CD14-positive monocyte (primary cell): ENCODE measurements at regions not wholly inside any gene's neighbourhood (a gene's known extent, or its start where the extent isn't known, plus 50 kb on each side); places are given as distances from the start of the nearest gene placed in this dataset.
A peak's percentile ranks its signal among the peaks of the same experiment; 100 is the strongest.

Experiments used
- DNase-seq, 3 donors: peaks; one replicate each; pipeline ENCODE4 v3.0.0-alpha.2; 2011 to 2022
- H2AFZ ChIP-seq: 2 replicates; pipeline ENCODE4 v1.6.0; 2012; ENCODE audit warnings: mild to moderate bottlenecking, low read depth, low read length, inconsistent platforms; ENCODE audit not compliant: insufficient read depth, poor library complexity, severe bottlenecking
- H3K27ac ChIP-seq, 2 donors: 1 replicate in 1 of 2; 2 replicates in 1 of 2; pipeline ENCODE4 v1.5.1; 2012 to 2013; ENCODE audit warnings: low read length in 2 of 2, control low read depth in 1 of 2, inconsistent platforms in 1 of 2, low read depth in 1 of 2, mild to moderate bottlenecking in 1 of 2
- H3K27me3 ChIP-seq, 2 donors: one replicate each; pipeline versions ENCODE4 v1.6.0 to v1.6.1; 2011 to 2013; ENCODE audit warnings: low read length in 2 of 2; ENCODE audit not compliant: control insufficient read depth in 2 of 2, insufficient read depth in 2 of 2
- H3K36me3 ChIP-seq, 2 donors: replicated peaks in 1 of 2; 1 replicate in 1 of 2; 2 replicates in 1 of 2; pipeline versions ENCODE4 v1.5.1 to v1.6.1; 2012 to 2013; ENCODE audit warnings: low read length in 2 of 2, control low read depth in 1 of 2, inconsistent platforms in 1 of 2, mild to moderate bottlenecking in 1 of 2; ENCODE audit not compliant: insufficient read depth in 2 of 2, control insufficient read depth in 1 of 2
- H3K4me1 ChIP-seq, 2 donors: 1 replicate in 1 of 2; 2 replicates in 1 of 2; pipeline versions ENCODE4 v1.5.1 to v1.6.1; 2012 to 2013; ENCODE audit warnings: low read length in 2 of 2, control low read depth in 1 of 2, inconsistent platforms in 1 of 2, mild to moderate bottlenecking in 1 of 2, moderate library complexity in 1 of 2; ENCODE audit not compliant: insufficient read depth in 2 of 2, control insufficient read depth in 1 of 2
- H3K4me2 ChIP-seq: replicated peaks from 2 replicates; pipeline ENCODE3; 2012; ENCODE audit warnings: low read length, moderate library complexity, mild to moderate bottlenecking; ENCODE audit not compliant: poor library complexity, severe bottlenecking; ENCODE audit errors: extremely low read depth
- H3K4me3 ChIP-seq, 3 experiments: fragments of 200-600 bp in 1 of 3; sonication (generic) in 1 of 3; replicated peaks in 1 of 3; 1 replicate in 2 of 3; 2 replicates in 1 of 3; pipeline ENCODE4 v1.5.1; 2011 to 2013; ENCODE audit warnings: low read length in 3 of 3, mild to moderate bottlenecking in 3 of 3, control low read depth in 2 of 3, low read depth in 2 of 3, inconsistent platforms in 1 of 3, moderate library complexity in 1 of 3
- H3K79me2 ChIP-seq: 2 replicates; pipeline ENCODE4 v1.6.0; 2012; ENCODE audit warnings: mild to moderate bottlenecking, control low read depth, inconsistent platforms, low read length, moderate library complexity; ENCODE audit not compliant: insufficient read depth
- H3K9ac ChIP-seq: 2 replicates; pipeline ENCODE4 v1.6.0; 2017; ENCODE audit warnings: low read length, mild to moderate bottlenecking; ENCODE audit not compliant: insufficient read depth, poor library complexity, severe bottlenecking
- H3K9me3 ChIP-seq, 2 donors: replicated peaks in 1 of 2; 1 replicate in 1 of 2; 2 replicates in 1 of 2; pipeline versions ENCODE4 v1.5.1 to v1.6.1; 2012 to 2013; ENCODE audit warnings: low read length in 2 of 2, control low read depth in 1 of 2; ENCODE audit not compliant: control insufficient read depth in 1 of 2, insufficient read depth in 1 of 2
- H4K20me1 ChIP-seq: 2 replicates; pipeline ENCODE4 v1.6.0; 2012; ENCODE audit warnings: mild to moderate bottlenecking, low read length, control low read depth, moderate library complexity; ENCODE audit not compliant: insufficient read depth
- H3K27ac Mint-ChIP-seq, 7 donors: one replicate each; pipeline ENCODE4 v1.8.0; 2020; ENCODE audit warnings: mild to moderate bottlenecking in 7 of 7, mixed read lengths in 7 of 7, moderate library complexity in 6 of 7, inconsistent platforms in 2 of 7
- H3K27me3 Mint-ChIP-seq, 3 donors: one replicate each; pipeline ENCODE4 v1.8.0; 2021 to 2022; ENCODE audit warnings: low read depth in 3 of 3, mild to moderate bottlenecking in 3 of 3, mixed read lengths in 3 of 3, moderate library complexity in 3 of 3, inconsistent platforms in 1 of 3
- H3K36me3 Mint-ChIP-seq, 2 donors: one replicate each; pipeline ENCODE4 v1.8.0; 2020; ENCODE audit warnings: mixed read lengths in 2 of 2, inconsistent platforms in 1 of 2, mild to moderate bottlenecking in 1 of 2
- H3K4me1 Mint-ChIP-seq: one replicate; pipeline ENCODE4 v1.8.0; 2020; ENCODE audit warnings: mild to moderate bottlenecking, mixed read lengths
- H3K4me3 Mint-ChIP-seq, 2 donors: one replicate each; pipeline ENCODE4 v1.8.0; 2020; ENCODE audit warnings: mild to moderate bottlenecking in 2 of 2, mixed read lengths in 2 of 2, moderate library complexity in 1 of 2
- H3K9me3 Mint-ChIP-seq, 7 donors: one replicate each; pipeline ENCODE4 v1.8.0; 2020 to 2022; ENCODE audit warnings: mixed read lengths in 7 of 7, mild to moderate bottlenecking in 6 of 7, moderate library complexity in 6 of 7, inconsistent platforms in 2 of 7
- WGBS: methylation state at CpG from one replicate; pipeline ENCODE4 v1.1.5; 2013; ENCODE audit warnings: missing lambda C conversion rate; ENCODE audit not compliant: insufficient coverage; 5-methylcytosine and 5-hydroxymethylcytosine counted together
- intact Hi-C, 2 donors: fragments of 100-400 bp; cut with micrococcal nuclease; formaldehyde crosslinking; loops; one replicate each; pipeline versions ENCODE4 v1.15.0 to v1.15.1; 2023
- TF ChIP-seq, protein P1 (sequence below): fragments of 200-600 bp; IDR thresholded peaks from one replicate; pipeline ENCODE4 v1.8.0; 2022; ENCODE audit warnings: antibody characterized with exemption, mild to moderate bottlenecking

DNA sequence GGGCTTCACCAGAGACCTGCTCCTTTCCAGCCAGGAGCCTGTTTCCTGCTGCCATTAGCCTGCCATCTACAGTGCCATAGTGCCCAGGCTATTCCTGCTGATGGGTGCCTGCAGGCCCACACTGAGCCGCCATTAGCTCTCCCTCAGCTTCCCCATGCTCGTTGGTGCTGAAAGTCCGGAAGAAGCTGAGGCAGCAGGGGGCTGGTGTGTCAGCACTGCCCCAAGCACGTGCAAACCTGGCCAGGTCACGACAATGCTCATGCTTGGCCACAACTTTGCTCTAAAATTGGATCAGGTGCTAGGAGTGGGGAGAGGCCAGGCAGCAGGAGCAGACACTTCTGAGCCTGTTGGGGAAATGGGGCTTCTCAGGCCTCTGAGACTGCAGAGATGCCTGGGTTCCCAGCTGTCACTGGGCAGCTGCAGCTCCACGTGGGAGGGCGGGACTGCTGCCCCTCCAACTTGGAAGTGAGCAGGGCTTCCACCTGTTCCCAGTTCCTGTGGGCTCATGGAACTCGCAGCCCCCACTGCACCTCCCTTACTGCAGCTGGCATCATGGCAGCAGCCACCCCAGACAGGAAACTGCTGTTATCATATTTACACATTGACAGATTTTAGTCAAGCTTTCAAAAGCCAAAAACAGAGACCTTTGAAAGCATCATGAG, 913.9 kb downstream of the FSTL5 start:
- H3K27me3 ChIP-seq: no peaks in the 10 kb centered on the region
- no peak overlapping the region for H3K9ac ChIP-seq
- H3K4me1 Mint-ChIP-seq: no peaks in the 10 kb centered on the region
- H3K4me1 ChIP-seq: no peaks in the 10 kb centered on the region
- H3K79me2 ChIP-seq: no peaks in the 10 kb centered on the region
- H3K4me2 ChIP-seq: no peak overlapping the region
- no peaks in the 10 kb centered on the region for H4K20me1 ChIP-seq
- no peak overlapping the region for H3K27ac Mint-ChIP-seq
- no peak overlapping the region for H3K4me3 Mint-ChIP-seq
- H3K36me3 ChIP-seq: no peaks in the 10 kb centered on the region
- peaks cover 0 to 3% (median 1%) of the 10 kb centered on the region in 3 donors for H3K27me3 Mint-ChIP-seq
- H2AFZ ChIP-seq: no peak overlapping the region
- intact Hi-C loops: no loop called here
- peaks cover 3 to 18% (median 7%) of the 10 kb centered on the region in 7 donors for H3K9me3 Mint-ChIP-seq
- WGBS: 85% methylated on average over 8 of the region's 8 CpGs
- no peaks in the 10 kb centered on the region for H3K36me3 Mint-ChIP-seq
- DNase-seq: no peak
- H3K4me3 ChIP-seq: no peak overlapping the region
- TF ChIP-seq, protein P1, sequence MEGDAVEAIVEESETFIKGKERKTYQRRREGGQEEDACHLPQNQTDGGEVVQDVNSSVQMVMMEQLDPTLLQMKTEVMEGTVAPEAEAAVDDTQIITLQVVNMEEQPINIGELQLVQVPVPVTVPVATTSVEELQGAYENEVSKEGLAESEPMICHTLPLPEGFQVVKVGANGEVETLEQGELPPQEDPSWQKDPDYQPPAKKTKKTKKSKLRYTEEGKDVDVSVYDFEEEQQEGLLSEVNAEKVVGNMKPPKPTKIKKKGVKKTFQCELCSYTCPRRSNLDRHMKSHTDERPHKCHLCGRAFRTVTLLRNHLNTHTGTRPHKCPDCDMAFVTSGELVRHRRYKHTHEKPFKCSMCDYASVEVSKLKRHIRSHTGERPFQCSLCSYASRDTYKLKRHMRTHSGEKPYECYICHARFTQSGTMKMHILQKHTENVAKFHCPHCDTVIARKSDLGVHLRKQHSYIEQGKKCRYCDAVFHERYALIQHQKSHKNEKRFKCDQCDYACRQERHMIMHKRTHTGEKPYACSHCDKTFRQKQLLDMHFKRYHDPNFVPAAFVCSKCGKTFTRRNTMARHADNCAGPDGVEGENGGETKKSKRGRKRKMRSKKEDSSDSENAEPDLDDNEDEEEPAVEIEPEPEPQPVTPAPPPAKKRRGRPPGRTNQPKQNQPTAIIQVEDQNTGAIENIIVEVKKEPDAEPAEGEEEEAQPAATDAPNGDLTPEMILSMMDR: no peak
- no peak overlapping the region for H3K27ac ChIP-seq
- H3K9me3 ChIP-seq: peaks cover 6 to 16% of the 10 kb centered on the region in 2 donors

DNA sequence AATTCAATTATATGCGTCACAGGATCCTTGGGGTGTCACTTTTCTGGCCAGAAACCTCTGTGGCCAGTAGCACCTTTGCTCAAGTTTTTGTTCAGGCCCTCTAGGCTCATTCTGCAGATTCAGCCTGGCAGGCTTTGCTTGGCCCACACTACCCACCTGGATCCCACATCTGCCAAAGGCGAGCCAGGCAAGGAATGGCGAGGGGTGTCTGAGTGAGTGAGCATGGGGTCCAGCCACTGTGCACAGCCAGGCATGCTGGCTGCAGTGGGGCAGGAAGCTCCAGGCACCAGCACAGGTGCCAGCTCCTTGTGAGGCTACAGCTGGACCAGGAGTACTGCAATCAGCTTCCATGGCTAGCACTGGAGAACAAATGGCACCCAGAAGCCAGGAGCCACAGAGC, 914.9 kb downstream of the FSTL5 start:
- H3K4me2 ChIP-seq: no peak overlapping the region
- no peaks in the 10 kb centered on the region for H3K36me3 Mint-ChIP-seq
- 100% methylated on average over 3 of the region's 3 CpGs for WGBS
- H3K4me1 ChIP-seq: no peaks in the 10 kb centered on the region
- no peak overlapping the region for H3K4me3 ChIP-seq
- H3K9me3 Mint-ChIP-seq: peaks cover 0 to 14% (median 6%) of the 10 kb centered on the region in 7 donors
- no peaks in the 10 kb centered on the region for H3K36me3 ChIP-seq
- H3K27me3 Mint-ChIP-seq: peaks cover 0 to 3% (median 1%) of the 10 kb centered on the region in 3 donors
- H3K9ac ChIP-seq: no peak overlapping the region
- TF ChIP-seq, protein P1: no peak
- no peak overlapping the region for H3K27ac ChIP-seq
- H3K4me3 Mint-ChIP-seq: no peak overlapping the region
- intact Hi-C loops: no loop called here
- peak overlapping the region in 1 of 7 donors; percentile 51 for H3K27ac Mint-ChIP-seq
- H3K79me2 ChIP-seq: no peaks in the 10 kb centered on the region
- no peak for DNase-seq
- no peak overlapping the region for H2AFZ ChIP-seq
- H3K27me3 ChIP-seq: no peaks in the 10 kb centered on the region
- no peaks in the 10 kb centered on the region for H4K20me1 ChIP-seq
- no peaks in the 10 kb centered on the region for H3K4me1 Mint-ChIP-seq
- H3K9me3 ChIP-seq: peaks cover 0 to 13% of the 10 kb centered on the region in 2 donors
